ENCODE measurements at regions not wholly inside any gene's neighbourhood (a gene's known extent, or its start where the extent isn't known, plus 50 kb on each side); places are given as distances from the start of the nearest gene placed in this dataset.

- Histone ChIP-seq H3K4me3 (no peak overlapping the region), H3K9me3 (no peaks in the 10 kb centered on the region), H3K27me3 (ENCODE audit: low read depth) (peaks cover 6% of the 10 kb centered on the region; the same call in 1 of the 2 replicates), H3K4me1 (no peaks in the 10 kb centered on the region), H3K36me3 (replicated peaks) (no peaks in the 10 kb centered on the region)
- in situ Hi-C loops (cut with MboI; ENCODE audit: low sequenced_read_pairs): no loop called here
- no peak for DNase-seq (ENCODE audit: low spot score in 2 of 2)
Measured at GRCh38 chr4:110292994-110293744, 94.8 kb upstream of the ELOVL6 start.

- Histone ChIP-seq H3K9me3 (no peaks in the 10 kb centered on the region), H3K4me1 (no peaks in the 10 kb centered on the region), H3K27me3 (ENCODE audit: low read depth) (no peaks in the 10 kb centered on the region), H3K4me3 (no peak overlapping the region), H3K36me3 (replicated peaks) (no peaks in the 10 kb centered on the region)
- in situ Hi-C loops (cut with MboI; ENCODE audit: low sequenced_read_pairs): no loop called here
- no peak for DNase-seq (ENCODE audit: low spot score in 2 of 2)
Measured at GRCh38 chr4:110290511-110290910, 92.1 kb upstream of the ELOVL6 start.

- in situ Hi-C loops (cut with MboI; ENCODE audit: low sequenced_read_pairs): no loop called here
- H3K9me3 ChIP-seq: no peaks in the 10 kb centered on the region
- H3K36me3 ChIP-seq (replicated peaks): no peaks in the 10 kb centered on the region
- no peaks in the 10 kb centered on the region for H3K4me1 ChIP-seq
- no peak for DNase-seq (ENCODE audit: low spot score in 2 of 2)
- H3K27me3 ChIP-seq (ENCODE audit: low read depth): no peaks in the 10 kb centered on the region
- H3K4me3 ChIP-seq: no peak overlapping the region
Measured at GRCh38 chr4:110289601-110290100, 91.2 kb upstream of the ELOVL6 start.

GRCh38 chr4:110287130-110287529 lies 88.7 kb upstream of the ELOVL6 start:
- H3K27me3 ChIP-seq (ENCODE audit: low read depth): no peaks in the 10 kb centered on the region
- H3K4me3 ChIP-seq: no peak overlapping the region
- H3K4me1 ChIP-seq: no peaks in the 10 kb centered on the region
- H3K9me3 ChIP-seq: no peaks in the 10 kb centered on the region
- in situ Hi-C loops (cut with MboI; ENCODE audit: low sequenced_read_pairs): no loop called here
- H3K36me3 ChIP-seq (replicated peaks): no peaks in the 10 kb centered on the region
- no peak for DNase-seq (ENCODE audit: low spot score in 2 of 2)

GRCh38 chr4:110278127-110278526 lies 79.7 kb upstream of the ELOVL6 start:
- no peak for DNase-seq (ENCODE audit: low spot score in 2 of 2)
- in situ Hi-C loops (cut with MboI; ENCODE audit: low sequenced_read_pairs): no loop called here
- Histone ChIP-seq H3K36me3 (replicated peaks) (no peaks in the 10 kb centered on the region), H3K4me1 (no peaks in the 10 kb centered on the region), H3K27me3 (ENCODE audit: low read depth) (no peaks in the 10 kb centered on the region), H3K4me3 (no peak overlapping the region), H3K9me3 (no peaks in the 10 kb centered on the region)

- Histone ChIP-seq H3K9me3 (no peaks in the 10 kb centered on the region), H3K4me3 (no peak overlapping the region), H3K36me3 (replicated peaks) (no peaks in the 10 kb centered on the region), H3K27me3 (ENCODE audit: low read depth) (no peaks in the 10 kb centered on the region), H3K4me1 (no peaks in the 10 kb centered on the region)
- in situ Hi-C loops (cut with MboI; ENCODE audit: low sequenced_read_pairs): no loop called here
- no peak for DNase-seq (ENCODE audit: low spot score in 2 of 2)
Measured at GRCh38 chr4:110275871-110276270, 77.5 kb upstream of the ELOVL6 start.

GRCh38 chr4:110271986-110272385 lies 73.6 kb upstream of the ELOVL6 start:
- no peak overlapping the region for H3K4me3 ChIP-seq
- H3K9me3 ChIP-seq: no peaks in the 10 kb centered on the region
- DNase-seq (ENCODE audit: low spot score in 2 of 2): no peak
- no peaks in the 10 kb centered on the region for H3K36me3 ChIP-seq (replicated peaks)
- H3K4me1 ChIP-seq: no peaks in the 10 kb centered on the region
- no peaks in the 10 kb centered on the region for H3K27me3 ChIP-seq (ENCODE audit: low read depth)
- in situ Hi-C loops (cut with MboI; ENCODE audit: low sequenced_read_pairs): no loop called here

GRCh38 chr4:110270492-110271197 lies 72.2 kb upstream of the ELOVL6 start:
- Histone ChIP-seq H3K4me3 (no peak overlapping the region), H3K9me3 (no peaks in the 10 kb centered on the region), H3K4me1 (no peaks in the 10 kb centered on the region), H3K27me3 (ENCODE audit: low read depth) (no peaks in the 10 kb centered on the region), H3K36me3 (replicated peaks) (no peaks in the 10 kb centered on the region)
- DNase-seq (ENCODE audit: low spot score in 2 of 2): no peak
- in situ Hi-C loops (cut with MboI; ENCODE audit: low sequenced_read_pairs): no loop called here

GRCh38 chr4:110268790-110269189 lies 70.4 kb upstream of the ELOVL6 start:
- H3K27me3 ChIP-seq (ENCODE audit: low read depth): no peaks in the 10 kb centered on the region
- no peaks in the 10 kb centered on the region for H3K9me3 ChIP-seq
- DNase-seq (ENCODE audit: low spot score in 2 of 2): no peak
- H3K4me3 ChIP-seq: no peak overlapping the region
- no peaks in the 10 kb centered on the region; the same call in 1 of the 2 replicates for H3K4me1 ChIP-seq
- in situ Hi-C loops (cut with MboI; ENCODE audit: low sequenced_read_pairs): no loop called here
- H3K36me3 ChIP-seq (replicated peaks): no peaks in the 10 kb centered on the region

- Histone ChIP-seq H3K36me3 (replicated peaks) (no peaks in the 10 kb centered on the region), H3K4me1 (no peaks in the 10 kb centered on the region; the same call in 1 of the 2 replicates), H3K4me3 (no peak overlapping the region), H3K9me3 (no peaks in the 10 kb centered on the region), H3K27me3 (ENCODE audit: low read depth) (no peaks in the 10 kb centered on the region)
- in situ Hi-C loops (cut with MboI; ENCODE audit: low sequenced_read_pairs): no loop called here
- DNase-seq (ENCODE audit: low spot score in 2 of 2): no peak
Measured at GRCh38 chr4:110268352-110268751, 69.9 kb upstream of the ELOVL6 start.

GRCh38 chr4:110266136-110266535 lies 67.7 kb upstream of the ELOVL6 start:
- in situ Hi-C loops (cut with MboI; ENCODE audit: low sequenced_read_pairs): no loop called here
- no peaks in the 10 kb centered on the region for H3K27me3 ChIP-seq (ENCODE audit: low read depth)
- DNase-seq (ENCODE audit: low spot score in 2 of 2): no peak
- no peaks in the 10 kb centered on the region for H3K9me3 ChIP-seq
- H3K4me1 ChIP-seq: no peaks in the 10 kb centered on the region; the same call in 1 of the 2 replicates
- H3K36me3 ChIP-seq (replicated peaks): no peaks in the 10 kb centered on the region
- no peak overlapping the region for H3K4me3 ChIP-seq

- in situ Hi-C loops (cut with MboI; ENCODE audit: low sequenced_read_pairs): no loop called here
- no peaks in the 10 kb centered on the region for H3K27me3 ChIP-seq (ENCODE audit: low read depth)
- H3K9me3 ChIP-seq: no peaks in the 10 kb centered on the region
- H3K36me3 ChIP-seq (replicated peaks): no peaks in the 10 kb centered on the region
- DNase-seq (ENCODE audit: low spot score in 2 of 2): no peak
- H3K4me3 ChIP-seq: no peak overlapping the region
- no peaks in the 10 kb centered on the region; the same call in 1 of the 2 replicates for H3K4me1 ChIP-seq
Measured at GRCh38 chr4:110265001-110265400, 66.6 kb upstream of the ELOVL6 start.

- DNase-seq (ENCODE audit: low spot score in 2 of 2): no peak
- Histone ChIP-seq H3K4me3 (no peak overlapping the region), H3K36me3 (replicated peaks) (no peaks in the 10 kb centered on the region), H3K9me3 (no peaks in the 10 kb centered on the region), H3K4me1 (no peaks in the 10 kb centered on the region; the same call in 1 of the 2 replicates), H3K27me3 (ENCODE audit: low read depth) (no peaks in the 10 kb centered on the region)
- in situ Hi-C loops (cut with MboI; ENCODE audit: low sequenced_read_pairs): no loop called here
Measured at GRCh38 chr4:110260299-110260698, 61.9 kb upstream of the ELOVL6 start.

GRCh38 chr4:110250023-110250387 lies 51.6 kb upstream of the ELOVL6 start:
- Histone ChIP-seq H3K4me3 (no peak overlapping the region), H3K4me1 (peaks cover 4% of the 10 kb centered on the region), H3K27me3 (ENCODE audit: low read depth) (no peaks in the 10 kb centered on the region), H3K9me3 (no peaks in the 10 kb centered on the region), H3K36me3 (replicated peaks) (no peaks in the 10 kb centered on the region)
- in situ Hi-C loops (cut with MboI; ENCODE audit: low sequenced_read_pairs): no loop called here
- no peak for DNase-seq (ENCODE audit: low spot score in 2 of 2)

Measured in HAP-1 (cell line).